ENCODE measurements at regions not wholly inside any gene's neighbourhood (a gene's known extent, or its start where the extent isn't known, plus 50 kb on each side); places are given as distances from the start of the nearest gene placed in this dataset.

- TF ChIP-seq CTCF (conservative IDR thresholded peaks at IDR 0.05; ENCODE audit: low read depth, low read length) (no peak), EZH2 (IDR thresholded peaks at IDR 0.05; ENCODE audit: low read length, unreplicated experiment) (no peak)
Observed at GRCh38 chr10:128995676-128996075, 471.4 kb upstream of the MGMT start.

All from PC-3 (cell line).